MG63 (cell line): ENCODE measurements at regions not wholly inside any gene's neighbourhood (a gene's known extent, or its start where the extent isn't known, plus 50 kb on each side); places are given as distances from the start of the nearest gene placed in this dataset.

Source experiments
- DNase-seq: peaks from one replicate; pipeline ENCODE4 v3.0.0-alpha.2; 2020
- H3K27me3 ChIP-seq: fragments of 250-450 bp; sonication (Bioruptor Pico); 2 replicates; pipeline ENCODE4 v1.5.1; 2020; ENCODE audit warnings: mild to moderate bottlenecking, moderate library complexity
- H3K36me3 ChIP-seq: fragments of 250-450 bp; sonication (Bioruptor Pico); 2 replicates; pipeline ENCODE4 v1.5.1; 2020; ENCODE audit warnings: mild to moderate bottlenecking, moderate library complexity
- H3K4me3 ChIP-seq: fragments of 250-450 bp; sonication (Bioruptor Pico); 2 replicates; pipeline ENCODE4 v1.5.1; 2020; ENCODE audit warnings: mild to moderate bottlenecking, moderate library complexity
- H3K9me3 ChIP-seq: fragments of 250-450 bp; sonication (Bioruptor Pico); 2 replicates; pipeline ENCODE4 v1.5.1; 2020; ENCODE audit warnings: mild to moderate bottlenecking, moderate library complexity

DNA sequence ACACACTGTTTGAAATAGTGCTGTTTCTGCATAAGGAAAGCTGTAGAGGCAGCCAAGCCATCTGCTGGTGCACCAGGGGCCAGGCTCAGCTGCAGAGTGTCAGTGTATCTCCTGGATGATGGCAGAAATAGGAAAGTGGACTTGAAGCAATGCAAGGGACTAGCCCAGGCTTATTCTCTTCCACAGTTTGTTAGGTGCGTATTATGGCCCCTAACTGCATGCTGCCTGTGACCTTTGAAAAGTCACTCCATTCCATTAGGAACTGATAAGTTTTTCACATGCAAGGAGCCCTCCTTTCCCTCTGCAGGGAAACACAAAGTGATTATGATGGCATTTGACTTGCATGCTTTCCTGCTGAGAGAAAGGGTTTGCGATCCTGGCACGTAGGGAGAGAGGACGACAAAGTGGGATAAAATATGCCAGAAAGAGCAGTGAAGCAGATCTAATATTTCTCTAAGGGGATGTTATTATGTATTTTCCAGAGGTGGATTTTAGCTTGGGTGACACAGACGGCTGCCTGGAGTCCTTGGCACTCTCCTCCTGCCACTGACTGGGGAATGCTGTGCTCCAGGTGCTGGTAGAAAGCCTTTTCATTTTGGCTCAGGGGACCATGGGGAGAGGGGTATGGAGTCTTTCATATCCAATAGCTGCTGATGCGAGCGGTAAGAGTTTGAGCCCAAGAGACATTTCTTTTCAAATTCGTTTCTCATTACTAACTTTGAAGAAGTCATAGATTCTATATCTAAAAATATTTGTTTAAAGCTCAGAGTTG, 402.1 kb upstream of the B3GALT2 start:
- H3K4me3 ChIP-seq: no peak overlapping the region
- no peaks in the 10 kb centered on the region for H3K27me3 ChIP-seq
- no peaks in the 10 kb centered on the region for H3K36me3 ChIP-seq
- H3K9me3 ChIP-seq: no peaks in the 10 kb centered on the region
- no peak for DNase-seq

DNA sequence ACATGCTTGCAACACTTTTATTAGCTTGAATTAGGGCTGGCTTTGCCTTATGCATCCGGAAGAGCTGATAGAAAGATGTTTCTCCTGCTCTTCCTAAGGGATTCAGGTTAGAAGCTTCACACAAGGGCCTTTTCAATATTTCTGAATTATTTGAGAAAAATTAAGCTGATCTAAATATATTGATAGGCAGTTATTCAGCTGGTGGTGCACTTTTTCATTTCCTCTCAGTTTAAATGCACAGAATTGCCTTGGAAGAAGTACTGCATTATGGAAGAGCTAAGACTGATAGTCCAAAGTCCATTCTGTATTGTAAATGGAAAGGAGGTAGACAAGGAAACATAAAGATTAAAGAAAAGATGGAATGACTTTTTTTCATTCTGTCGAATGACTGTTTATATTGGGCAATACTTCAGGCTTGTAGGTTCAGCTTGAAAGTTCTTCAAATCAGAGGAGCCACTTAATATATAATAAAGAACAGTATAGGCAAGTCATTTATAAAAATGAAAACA, 398.4 kb upstream of the B3GALT2 start:
- Histone ChIP-seq H3K9me3 (no peaks in the 10 kb centered on the region), H3K27me3 (peaks cover 3% of the 10 kb centered on the region), H3K36me3 (no peaks in the 10 kb centered on the region), H3K4me3 (no peak overlapping the region)
- DNase-seq: no peak

DNA sequence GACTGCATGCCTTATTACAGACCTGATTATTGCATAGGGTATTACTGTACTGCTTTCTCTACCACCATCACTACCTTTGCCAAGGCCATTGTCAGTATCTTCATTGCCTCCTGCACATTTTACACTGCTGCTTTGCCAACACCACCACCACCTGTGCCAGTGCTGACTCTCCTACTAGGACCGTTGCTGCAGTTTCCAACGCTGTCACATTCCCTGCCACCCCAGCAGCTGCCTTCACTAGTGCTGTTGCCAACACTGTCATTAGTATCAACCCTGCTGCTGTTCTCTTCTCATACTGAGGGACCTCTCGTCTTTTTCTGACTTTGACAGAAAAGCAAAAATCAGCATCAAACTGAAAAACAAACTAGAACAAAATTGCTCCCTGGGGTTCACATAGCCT, 394.9 kb upstream of the B3GALT2 start:
- Histone ChIP-seq H3K4me3 (no peak overlapping the region), H3K36me3 (no peaks in the 10 kb centered on the region), H3K27me3 (peaks cover 6% of the 10 kb centered on the region), H3K9me3 (no peaks in the 10 kb centered on the region)
- no peak for DNase-seq

DNA sequence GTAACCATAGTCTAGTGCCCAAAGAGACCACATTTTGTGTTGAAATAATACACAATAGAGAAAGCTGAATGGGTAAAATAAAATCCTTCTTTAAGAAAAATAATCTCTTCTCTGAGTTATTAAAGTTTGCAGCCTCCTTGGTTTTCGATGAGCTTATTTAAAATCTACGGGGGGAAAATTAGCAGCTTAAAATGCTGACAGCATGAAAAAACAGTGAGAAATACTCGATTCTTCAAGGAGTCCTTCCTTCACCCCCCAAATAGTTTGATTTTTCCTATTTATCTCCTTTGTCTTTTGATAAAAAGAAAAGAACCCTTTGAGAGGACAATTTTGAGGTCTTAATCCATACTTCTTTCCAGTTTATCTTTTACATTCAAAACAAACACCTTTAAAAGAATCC, 394.0 kb upstream of the B3GALT2 start:
- H3K27me3 ChIP-seq: peaks cover 6% of the 10 kb centered on the region
- H3K9me3 ChIP-seq: no peaks in the 10 kb centered on the region
- H3K4me3 ChIP-seq: no peak overlapping the region
- no peaks in the 10 kb centered on the region for H3K36me3 ChIP-seq
- no peak for DNase-seq

DNA sequence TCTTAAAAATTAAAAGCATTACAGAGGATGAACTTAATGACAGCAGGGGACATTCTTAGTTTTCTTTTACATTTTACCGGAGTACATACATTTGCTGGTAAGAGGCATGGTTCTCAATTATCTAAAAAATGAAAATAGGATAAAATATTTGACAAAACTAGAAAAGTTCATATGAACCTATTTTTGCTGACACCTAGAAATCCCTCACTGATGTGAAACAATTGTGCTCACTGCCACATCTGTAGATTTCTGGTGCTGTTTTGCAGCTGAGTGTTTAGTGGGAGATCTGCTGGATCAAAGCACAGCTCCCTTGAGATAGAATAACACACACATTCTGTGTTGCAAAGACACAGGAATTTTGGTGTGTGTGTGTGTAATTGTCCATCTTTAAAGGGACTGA, 392.9 kb upstream of the B3GALT2 start:
- no peak overlapping the region for H3K4me3 ChIP-seq
- H3K36me3 ChIP-seq: no peaks in the 10 kb centered on the region
- no peak for DNase-seq
- no peaks in the 10 kb centered on the region for H3K9me3 ChIP-seq
- peaks cover 6% of the 10 kb centered on the region for H3K27me3 ChIP-seq

DNA sequence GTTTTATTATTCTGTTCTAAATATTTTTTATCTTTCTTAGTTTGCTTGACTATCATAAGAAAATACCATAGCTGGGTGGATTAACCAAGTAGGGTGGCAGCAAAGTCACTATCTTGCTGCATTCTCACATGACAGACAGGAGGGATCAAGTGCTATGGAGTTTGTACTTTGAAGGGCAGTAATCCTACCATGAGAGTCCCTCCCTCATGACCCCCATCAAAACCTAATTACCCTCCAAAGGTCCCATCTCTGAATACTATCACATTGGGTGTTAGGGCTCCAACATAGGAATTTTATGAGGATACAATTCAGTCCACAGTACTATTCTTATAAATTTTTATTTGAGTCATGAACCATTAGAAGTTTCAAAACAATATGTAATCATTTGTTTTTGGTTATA, 388.5 kb upstream of the B3GALT2 start:
- peaks cover 2% of the 10 kb centered on the region; the same call in 1 of the 2 replicates for H3K27me3 ChIP-seq
- DNase-seq: no peak
- no peaks in the 10 kb centered on the region for H3K36me3 ChIP-seq
- no peaks in the 10 kb centered on the region; the same call in 1 of the 2 replicates for H3K9me3 ChIP-seq
- H3K4me3 ChIP-seq: no peak overlapping the region

DNA sequence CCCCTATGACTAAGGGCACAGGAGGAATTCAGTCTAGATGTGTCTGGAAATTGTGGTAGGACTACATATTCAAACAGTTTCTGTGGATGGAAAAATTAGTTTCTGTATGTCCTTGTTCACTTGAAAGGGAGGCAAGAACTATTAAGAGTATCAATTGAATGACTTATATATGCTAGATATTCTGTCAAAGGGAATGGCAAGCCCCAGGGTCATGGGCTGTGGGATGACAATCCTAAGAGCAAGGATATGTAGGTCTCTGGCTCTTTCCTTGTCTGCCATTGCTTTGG, 383.5 kb upstream of the B3GALT2 start:
- Histone ChIP-seq H3K36me3 (no peaks in the 10 kb centered on the region), H3K4me3 (no peak overlapping the region), H3K9me3 (no peaks in the 10 kb centered on the region; the same call in 1 of the 2 replicates), H3K27me3 (no peaks in the 10 kb centered on the region; the same call in 1 of the 2 replicates)
- DNase-seq: no peak

DNA sequence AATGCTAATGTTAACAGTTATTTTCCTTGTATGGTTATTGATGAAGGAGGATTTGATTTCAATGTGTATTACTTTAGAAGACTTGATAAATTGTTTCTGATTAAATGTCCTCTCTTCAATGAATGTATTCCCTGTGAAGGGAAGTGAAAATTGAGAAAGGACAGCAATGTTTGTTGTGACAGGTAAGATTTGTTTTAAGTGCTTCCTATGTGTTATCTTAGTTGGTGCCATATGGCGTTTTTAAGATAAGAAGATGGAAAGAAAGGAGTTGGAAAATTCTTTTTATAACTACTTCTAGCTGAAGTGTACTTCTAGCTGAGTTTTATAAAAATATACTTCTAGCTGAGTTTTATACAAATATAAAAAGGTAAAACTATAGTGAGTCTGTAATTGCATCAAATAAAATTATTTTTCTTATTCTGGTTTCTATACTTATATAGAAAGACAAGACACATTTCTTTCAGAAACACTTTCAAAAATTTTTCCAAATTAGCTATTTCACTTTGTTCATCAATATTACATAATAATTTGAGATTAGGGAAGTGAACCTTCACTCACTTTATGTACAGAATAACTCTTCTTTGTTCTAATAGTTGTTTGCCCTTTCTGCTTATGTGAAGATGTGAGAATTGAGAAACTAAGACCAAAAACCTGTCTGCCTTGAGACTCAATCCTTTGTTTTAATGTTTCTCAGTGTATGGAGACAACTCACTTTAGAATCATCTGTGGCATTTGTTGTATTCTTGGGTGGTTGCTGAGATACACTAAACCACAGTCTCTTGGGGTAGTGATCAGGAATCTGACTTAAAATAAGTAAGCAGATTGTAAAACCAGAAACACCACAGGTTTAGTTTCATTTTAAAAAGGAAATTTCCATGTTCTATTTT, 382.9 kb upstream of the B3GALT2 start:
- no peak for DNase-seq
- Histone ChIP-seq H3K36me3 (no peaks in the 10 kb centered on the region), H3K27me3 (no peaks in the 10 kb centered on the region; the same call in 1 of the 2 replicates), H3K4me3 (no peak overlapping the region), H3K9me3 (no peaks in the 10 kb centered on the region; the same call in 1 of the 2 replicates)

DNA sequence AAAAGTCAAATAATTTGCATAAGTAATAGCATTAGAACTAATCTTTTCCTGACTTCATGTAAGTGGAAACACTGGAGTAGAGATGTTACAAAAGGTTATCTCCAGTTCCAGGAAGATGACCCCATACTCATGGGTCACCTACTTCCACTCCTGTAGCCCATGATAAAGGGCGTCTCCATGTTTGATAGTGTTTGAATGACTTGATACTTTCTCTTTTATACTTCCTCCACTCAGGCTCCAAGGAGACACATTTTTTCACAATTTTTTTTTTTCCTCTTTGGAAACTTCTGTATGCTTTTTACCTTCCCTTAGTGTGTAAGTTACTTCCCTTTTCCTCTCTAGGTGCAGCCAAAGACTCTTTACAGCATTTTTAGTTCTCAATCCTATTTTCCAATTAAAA, 382.1 kb upstream of the B3GALT2 start:
- Histone ChIP-seq H3K27me3 (no peaks in the 10 kb centered on the region; the same call in 1 of the 2 replicates), H3K9me3 (no peaks in the 10 kb centered on the region; the same call in 1 of the 2 replicates), H3K4me3 (no peak overlapping the region), H3K36me3 (no peaks in the 10 kb centered on the region)
- DNase-seq: no peak

DNA sequence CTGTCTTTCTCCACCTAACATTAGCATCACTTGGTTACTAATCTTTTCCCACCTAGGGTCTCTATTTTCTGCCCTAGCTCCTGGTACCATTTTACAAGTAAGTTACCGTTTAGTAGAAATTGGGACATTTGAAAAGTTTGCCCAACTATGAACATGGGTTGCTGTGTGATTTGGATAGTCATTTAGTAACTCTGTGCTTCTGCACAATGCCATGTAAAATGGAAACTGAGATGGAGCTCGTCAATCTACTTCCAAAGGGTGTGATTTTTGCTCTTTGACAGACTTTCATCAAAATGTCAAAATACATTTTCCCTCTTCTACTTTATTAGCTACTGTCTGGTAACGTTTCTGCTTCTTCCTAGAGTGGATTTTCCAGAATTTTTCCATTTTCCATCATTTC, 381.5 kb upstream of the B3GALT2 start:
- Histone ChIP-seq H3K36me3 (no peaks in the 10 kb centered on the region), H3K4me3 (no peak overlapping the region), H3K27me3 (no peaks in the 10 kb centered on the region; the same call in 1 of the 2 replicates), H3K9me3 (no peaks in the 10 kb centered on the region; the same call in 1 of the 2 replicates)
- DNase-seq: no peak

DNA sequence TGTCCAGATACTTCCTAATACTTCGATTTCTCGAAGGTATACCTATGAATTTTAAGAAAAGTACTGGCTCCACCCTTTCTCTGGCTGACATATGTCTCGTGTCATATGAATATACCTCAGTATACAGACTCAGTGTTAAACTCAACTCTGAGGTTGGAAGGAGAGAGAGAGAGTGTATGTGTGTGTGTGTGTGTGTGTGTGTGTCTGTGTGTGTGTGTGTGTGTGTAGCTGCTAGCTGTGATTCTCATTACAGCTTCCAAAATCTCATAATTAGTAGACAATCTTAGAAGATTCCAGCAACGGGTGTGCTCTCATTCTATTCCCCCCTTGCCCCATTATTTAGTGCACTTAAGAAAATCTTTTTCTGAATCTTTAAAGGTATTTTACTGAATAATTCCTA, 380.3 kb upstream of the B3GALT2 start:
- Histone ChIP-seq H3K27me3 (no peaks in the 10 kb centered on the region; the same call in 1 of the 2 replicates), H3K4me3 (no peak overlapping the region), H3K36me3 (no peaks in the 10 kb centered on the region), H3K9me3 (no peaks in the 10 kb centered on the region)
- DNase-seq: no peak

DNA sequence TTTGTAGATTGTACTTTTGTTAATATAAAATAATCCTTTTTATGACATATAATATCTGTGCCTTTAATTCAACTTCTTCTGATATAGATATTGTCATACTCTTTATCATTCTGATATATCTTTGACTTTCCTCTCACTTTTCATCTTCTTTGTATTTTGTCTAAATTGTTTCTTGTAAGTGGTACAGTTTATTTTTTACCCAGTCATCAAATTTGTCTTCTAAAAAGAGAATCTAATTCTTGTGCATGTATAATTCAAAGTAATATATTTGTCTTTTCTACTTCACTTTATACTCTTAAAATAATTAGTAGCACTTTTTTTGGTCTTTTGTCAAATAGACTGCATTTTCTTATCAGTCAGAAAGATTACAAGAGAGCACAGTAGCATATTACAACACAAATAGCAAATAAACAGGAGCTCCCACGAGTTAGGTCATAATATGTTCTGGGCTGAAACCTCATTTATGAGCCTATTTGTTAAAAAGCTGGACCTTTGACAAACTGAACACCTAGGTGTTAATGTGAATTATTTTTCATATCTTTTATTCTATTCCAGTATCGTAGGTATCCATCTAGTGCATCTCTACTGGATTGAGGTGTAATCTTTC, 379.7 kb upstream of the B3GALT2 start:
- H3K27me3 ChIP-seq: no peaks in the 10 kb centered on the region; the same call in 1 of the 2 replicates
- H3K36me3 ChIP-seq: no peaks in the 10 kb centered on the region
- no peak for DNase-seq
- no peaks in the 10 kb centered on the region for H3K9me3 ChIP-seq
- H3K4me3 ChIP-seq: no peak overlapping the region

DNA sequence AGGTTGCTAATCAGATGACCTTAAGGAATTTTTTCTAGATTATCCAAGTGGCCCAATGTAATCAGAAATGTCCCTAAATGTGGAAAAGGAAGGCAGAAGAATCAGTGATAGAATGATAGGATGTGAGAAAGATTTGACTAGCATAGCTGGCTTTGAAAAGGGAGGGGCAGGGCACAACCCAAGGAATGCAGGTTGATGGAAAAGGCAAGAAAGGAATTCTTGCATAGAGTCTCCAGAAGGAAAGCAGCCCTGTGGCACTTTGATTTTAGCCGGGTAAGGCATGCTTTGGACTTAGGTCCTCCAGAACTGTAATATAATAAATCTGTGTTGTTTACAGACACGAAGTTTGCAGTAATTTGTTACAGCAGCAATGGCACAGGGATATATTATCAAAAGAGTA, 375.7 kb upstream of the B3GALT2 start:
- no peak for DNase-seq
- H3K9me3 ChIP-seq: no peaks in the 10 kb centered on the region
- no peak overlapping the region for H3K4me3 ChIP-seq
- H3K27me3 ChIP-seq: no peaks in the 10 kb centered on the region
- H3K36me3 ChIP-seq: no peaks in the 10 kb centered on the region

DNA sequence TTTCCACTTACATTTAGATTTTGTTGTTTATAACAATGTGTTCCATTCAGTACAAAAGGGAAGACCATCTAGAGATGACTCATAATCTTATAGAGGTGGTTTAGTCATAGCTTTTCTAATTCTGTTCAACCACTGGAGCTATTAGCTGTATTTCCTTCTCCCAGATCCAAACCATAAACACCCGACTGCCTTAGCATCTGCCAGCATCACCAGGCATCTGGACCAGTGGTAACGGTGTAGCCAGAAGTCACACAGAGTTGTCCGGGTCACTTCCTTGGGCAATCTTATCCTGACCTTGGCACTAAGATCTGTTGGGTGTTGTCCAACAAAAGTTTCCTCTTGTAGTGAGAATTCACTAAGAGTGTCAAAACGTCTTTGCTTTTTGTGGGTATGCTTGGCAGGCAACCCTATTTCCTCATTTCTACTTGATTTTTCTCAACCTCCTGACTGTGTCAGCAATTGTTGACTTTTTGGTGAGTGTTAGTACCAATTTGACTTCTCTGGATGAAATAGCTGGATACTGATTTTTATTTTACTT, 372.1 kb upstream of the B3GALT2 start:
- Histone ChIP-seq H3K27me3 (no peaks in the 10 kb centered on the region), H3K4me3 (no peak overlapping the region), H3K36me3 (no peaks in the 10 kb centered on the region), H3K9me3 (no peaks in the 10 kb centered on the region)
- peak; percentile 97 for DNase-seq

DNA sequence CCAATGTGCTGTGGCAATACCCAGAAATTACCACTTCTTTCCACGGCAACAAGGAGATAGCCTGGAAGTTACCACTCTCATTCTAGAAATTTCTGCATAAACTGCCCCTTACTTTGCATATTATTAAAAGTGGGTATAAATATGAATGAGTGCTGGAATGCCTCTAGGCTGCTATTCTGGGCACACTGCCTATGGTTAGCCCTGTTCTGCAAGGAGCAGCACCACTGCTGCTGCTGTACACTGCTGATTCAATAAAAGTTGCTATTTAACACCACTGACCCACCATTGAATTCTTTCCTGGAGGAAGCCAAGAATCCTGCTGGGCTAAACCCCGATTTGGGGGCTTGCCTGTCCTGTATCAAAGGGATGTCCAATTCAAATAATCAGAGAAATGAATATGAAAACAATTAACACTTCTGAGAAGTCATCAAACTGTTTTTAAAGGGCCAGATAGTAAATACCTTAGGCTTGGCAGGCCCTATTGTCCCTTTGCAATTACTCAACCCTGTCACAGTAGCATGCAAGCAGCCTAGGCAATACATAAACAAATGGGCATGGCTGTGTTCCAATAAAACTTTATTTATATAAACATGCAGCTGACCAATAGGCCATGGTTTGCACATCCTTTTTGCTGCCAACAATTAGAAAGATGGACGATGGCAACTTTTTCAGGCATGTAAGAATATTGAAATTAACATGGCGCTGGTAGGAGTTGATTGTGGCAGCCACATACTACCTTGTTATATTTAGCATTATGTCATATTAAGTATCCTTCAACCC, 369.4 kb upstream of the B3GALT2 start:
- Histone ChIP-seq H3K36me3 (no peaks in the 10 kb centered on the region), H3K4me3 (no peak overlapping the region), H3K27me3 (no peaks in the 10 kb centered on the region), H3K9me3 (no peaks in the 10 kb centered on the region)
- peak; percentile 33 for DNase-seq

DNA sequence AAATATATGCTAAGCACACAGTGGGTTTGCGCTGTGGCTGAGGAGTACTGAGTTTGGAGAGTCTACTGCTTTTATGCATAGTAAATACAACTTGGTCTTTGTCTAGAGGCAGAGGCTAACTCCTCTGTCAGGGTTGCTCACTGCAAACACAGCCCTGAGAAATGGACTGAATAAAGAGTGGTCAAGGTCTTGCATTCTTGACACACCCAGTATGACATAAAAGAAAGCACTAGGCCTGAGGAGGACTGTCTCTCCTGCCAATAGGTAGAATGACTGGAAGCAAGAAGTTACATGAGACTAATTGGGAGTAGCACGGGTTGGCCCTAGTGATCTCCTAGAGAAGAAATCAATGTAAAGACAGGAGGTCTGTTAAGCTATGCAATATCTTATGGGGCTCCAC, 367.2 kb upstream of the B3GALT2 start:
- Histone ChIP-seq H3K9me3 (no peaks in the 10 kb centered on the region), H3K4me3 (no peak overlapping the region), H3K27me3 (no peaks in the 10 kb centered on the region), H3K36me3 (no peaks in the 10 kb centered on the region)
- DNase-seq: no peak
